G401.6 (cell line): ENCODE measurements at regions not wholly inside any gene's neighbourhood (a gene's known extent, or its start where the extent isn't known, plus 50 kb on each side); places are given as distances from the start of the nearest gene placed in this dataset.
A peak's percentile ranks its signal among the peaks of the same experiment; 100 is the strongest.

Experiments used
- FAIRE-seq: peaks from 2 replicates; lab custom pipeline; 2012; peaks lifted over from hg19 to GRCh38; lab: Jason Lieb, UNC

GRCh38 chr2:65639156-65639864 lies 206.9 kb upstream of the SPRED2 start:
- no peak for FAIRE-seq

DNA sequence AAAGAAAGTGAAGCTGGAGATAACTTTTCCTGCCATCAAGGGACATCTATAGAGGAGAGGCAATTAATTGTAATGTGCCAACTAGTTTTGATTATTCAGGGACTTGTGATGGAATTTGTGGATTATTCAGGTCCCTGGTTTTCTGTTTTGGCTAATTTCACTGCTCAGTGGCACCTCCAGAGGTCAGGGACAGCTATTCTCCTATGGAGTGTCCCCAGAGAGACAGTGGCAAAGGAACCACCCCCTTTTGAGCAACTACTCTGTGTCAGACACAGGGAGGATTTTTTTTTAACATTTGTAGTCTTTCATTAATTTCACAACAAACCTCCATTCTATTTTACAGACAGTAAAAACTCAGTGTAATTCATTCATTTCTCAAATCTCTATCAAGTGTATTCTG lies 206.0 kb upstream of the SPRED2 start:
- FAIRE-seq: no peak

- no peak for FAIRE-seq
These were observed 204.5 kb upstream of the SPRED2 start for GRCh38 chr2:65636813-65637483.

DNA sequence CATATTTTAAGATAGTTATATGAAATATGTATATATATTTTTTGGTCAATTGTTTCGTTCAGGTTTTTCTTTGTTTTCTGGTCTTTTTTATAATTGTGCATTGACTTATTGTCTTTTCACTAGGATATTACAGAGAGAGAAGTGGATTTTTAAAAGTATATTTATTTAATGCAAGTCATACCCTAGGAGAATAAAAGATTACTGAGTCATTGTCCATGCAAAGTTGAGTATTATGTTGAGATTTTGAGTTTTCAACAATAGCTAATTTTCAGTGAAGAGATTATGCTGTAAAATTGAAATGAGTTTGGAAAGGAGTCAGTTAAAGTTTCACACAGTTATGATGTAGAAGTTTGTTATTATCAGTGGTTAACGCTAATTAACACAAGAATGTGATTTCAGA lies 203.6 kb upstream of the SPRED2 start:
- FAIRE-seq: no peak

- no peak for FAIRE-seq
These were observed 201.9 kb upstream of the SPRED2 start for GRCh38 chr2:65634304-65634703.

DNA sequence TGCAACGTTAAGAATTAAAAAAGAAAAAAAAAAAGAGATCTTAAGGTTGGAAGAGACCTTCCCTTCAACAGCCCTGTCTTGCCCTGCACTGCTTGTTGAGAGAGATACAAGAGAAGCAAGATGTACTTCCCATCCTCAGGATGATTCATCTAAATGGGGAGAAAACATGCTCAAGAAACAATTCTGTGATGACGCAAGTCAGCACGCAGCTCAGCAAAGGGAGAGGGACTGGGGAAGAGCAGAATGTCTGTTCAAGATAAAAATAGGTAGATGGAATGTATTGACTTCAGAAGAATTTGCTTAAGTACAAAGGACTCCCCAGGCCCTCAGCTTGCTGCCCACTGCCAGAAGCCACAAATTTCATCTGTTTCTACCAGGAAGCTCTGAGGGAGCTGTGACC lies 198.2 kb upstream of the SPRED2 start:
- FAIRE-seq: no peak

- FAIRE-seq: no peak
These were observed 195.8 kb upstream of the SPRED2 start for GRCh38 chr2:65628156-65628555.

- FAIRE-seq: no peak
These were observed 194.4 kb upstream of the SPRED2 start for GRCh38 chr2:65626831-65627230.

DNA sequence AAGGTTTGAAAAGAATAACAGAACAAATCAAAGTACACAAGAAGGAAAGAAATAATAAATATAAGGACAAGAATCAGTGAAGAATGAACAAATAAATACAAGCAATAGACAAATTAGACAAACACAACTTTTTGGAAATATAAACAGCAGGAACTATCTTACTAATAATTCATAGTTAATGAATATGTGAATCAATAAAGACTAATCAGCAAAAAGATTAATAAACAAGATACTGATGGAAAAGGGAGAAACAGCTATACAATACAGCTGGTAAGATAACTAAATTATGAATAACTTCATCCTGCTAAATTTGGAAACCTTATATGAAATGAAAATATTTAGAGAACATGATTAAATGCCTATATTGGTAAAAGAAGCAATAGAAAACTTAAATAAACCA lies 193.6 kb upstream of the SPRED2 start:
- peak; percentile 48 for FAIRE-seq

GRCh38 chr2:65622951-65623535 lies 190.6 kb upstream of the SPRED2 start:
- no peak for FAIRE-seq

GRCh38 chr2:65622499-65622898 lies 190.1 kb upstream of the SPRED2 start:
- FAIRE-seq: no peak

GRCh38 chr2:65620524-65620923 lies 188.1 kb upstream of the SPRED2 start:
- no peak for FAIRE-seq

DNA sequence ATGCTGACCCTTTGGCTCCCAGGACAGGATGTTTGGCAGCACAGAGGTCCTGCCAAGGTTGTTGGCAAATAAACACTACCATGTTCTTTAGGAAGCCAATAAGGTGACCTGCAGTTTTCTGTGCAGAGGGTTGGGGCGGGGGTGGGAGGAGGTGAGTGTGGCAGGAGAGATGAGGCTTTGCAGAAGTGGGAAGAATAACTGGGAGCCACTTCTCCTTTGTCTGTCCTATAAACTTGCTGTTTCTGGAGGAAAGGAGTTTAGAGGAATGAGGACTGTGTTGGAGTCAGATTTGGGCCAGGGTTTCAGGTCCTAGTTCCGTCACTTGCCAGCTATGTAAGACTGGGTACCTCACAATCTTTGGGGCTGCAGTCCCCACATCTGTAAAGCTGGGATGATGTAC lies 187.6 kb upstream of the SPRED2 start:
- no peak for FAIRE-seq

- FAIRE-seq: no peak
These were observed 183.2 kb upstream of the SPRED2 start for GRCh38 chr2:65615602-65616001.

DNA sequence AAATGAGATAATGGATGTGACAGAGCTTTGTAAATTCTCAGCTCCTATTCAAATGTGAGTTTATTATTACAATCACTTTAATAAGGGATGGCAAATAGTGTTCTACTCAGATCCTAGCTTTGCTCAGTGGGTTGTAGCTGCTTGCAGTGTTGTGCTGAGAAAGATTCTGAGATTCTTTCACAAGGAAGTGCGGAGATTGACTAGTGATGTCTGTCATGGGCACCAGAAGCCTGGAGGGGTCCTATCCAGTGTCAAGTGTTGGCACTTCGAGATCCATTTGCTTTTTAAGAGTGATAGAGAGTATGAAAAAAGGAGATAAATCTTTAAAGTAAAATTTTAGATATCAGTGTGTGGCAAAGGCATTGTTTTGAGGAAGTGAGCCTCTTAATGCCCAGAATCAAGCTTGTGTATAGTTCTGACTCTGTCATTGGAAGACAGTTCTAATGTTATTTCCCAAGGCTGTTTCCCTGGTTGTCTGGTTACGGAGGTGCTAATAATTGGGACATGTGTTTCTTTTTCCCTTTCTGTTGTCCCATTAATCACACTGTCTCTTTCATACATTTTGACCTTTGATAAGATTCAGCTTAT lies 181.7 kb upstream of the SPRED2 start:
- FAIRE-seq: no peak

- FAIRE-seq: no peak
These were observed 179.1 kb upstream of the SPRED2 start for GRCh38 chr2:65611488-65611887.

- no peak for FAIRE-seq
These were observed 176.5 kb upstream of the SPRED2 start for GRCh38 chr2:65608916-65609315.

DNA sequence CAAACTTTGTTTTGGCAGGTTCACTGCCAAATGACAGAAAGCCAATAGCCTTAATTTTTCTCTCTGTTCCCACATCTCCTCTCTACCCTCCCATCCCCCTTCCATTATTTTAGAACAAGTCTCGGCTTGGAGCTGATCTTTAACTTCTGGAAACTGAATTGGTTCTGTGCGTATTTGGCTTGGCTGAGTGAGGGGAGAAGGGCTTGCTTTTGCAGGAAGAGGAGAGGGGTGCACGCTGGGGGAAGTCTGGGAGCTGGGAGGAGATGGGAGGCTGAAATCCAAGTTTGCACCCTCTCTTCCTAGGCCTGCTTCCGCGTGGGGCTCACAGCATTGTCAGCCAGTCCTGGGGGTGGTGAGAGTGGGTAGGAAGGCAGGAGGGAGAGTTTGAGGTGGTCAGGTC lies 176.1 kb upstream of the SPRED2 start:
- FAIRE-seq: no peak

- no peak for FAIRE-seq
These were observed 175.4 kb upstream of the SPRED2 start for GRCh38 chr2:65607662-65608305.

DNA sequence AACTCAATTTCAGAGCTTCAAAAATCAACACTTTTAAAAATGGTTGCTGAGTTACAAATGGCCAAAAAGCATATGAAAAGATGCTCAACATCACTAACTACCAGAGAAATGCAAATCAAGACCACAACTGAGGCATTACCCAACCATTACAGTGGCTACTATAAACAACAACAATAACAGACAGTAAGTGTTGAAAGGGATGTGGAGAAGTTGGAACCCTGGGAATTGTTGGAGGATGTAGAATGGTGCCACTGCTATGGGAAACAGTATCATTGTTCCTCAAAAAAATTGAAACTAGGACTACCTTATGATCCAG lies 173.3 kb upstream of the SPRED2 start:
- no peak for FAIRE-seq

- FAIRE-seq: no peak
These were observed 172.8 kb upstream of the SPRED2 start for GRCh38 chr2:65605058-65605742.

DNA sequence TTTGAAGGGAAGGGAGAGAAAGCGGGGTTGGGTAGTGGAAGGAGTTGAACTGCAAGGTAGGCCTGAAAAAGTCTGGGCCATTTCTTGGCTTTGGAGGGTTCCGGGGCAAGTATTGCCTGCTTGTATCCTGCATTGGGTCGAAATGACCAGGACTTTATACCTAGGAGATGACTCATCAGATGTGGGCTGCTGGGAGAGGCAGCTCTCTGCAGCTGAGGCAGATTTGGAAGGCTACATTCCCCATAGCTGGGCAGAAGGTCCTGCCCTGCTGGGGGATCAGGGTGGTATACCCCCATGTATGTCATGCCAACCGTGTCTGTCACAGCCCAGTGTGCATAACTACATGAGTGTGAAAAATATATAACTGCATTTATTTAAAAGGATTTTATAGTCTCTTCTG lies 171.8 kb upstream of the SPRED2 start:
- FAIRE-seq: no peak
